RWPE2 (cell line): ENCODE measurements at regions not wholly inside any gene's neighbourhood (a gene's known extent, or its start where the extent isn't known, plus 50 kb on each side); places are given as distances from the start of the nearest gene placed in this dataset.

ENCODE experiments used
- ATAC-seq: fragments of 200-7000 bp; cut with Tn5 transposase; 3 replicates; pipeline ENCODE4 v1.9.1; 2021; ENCODE audit warnings: low read depth
- DNase-seq: peaks from one replicate; pipeline ENCODE4 v3.0.0-alpha.2; 2020; ENCODE audit warnings: low spot score
- H3K27ac ChIP-seq: fragments of 450-650 bp; 2 replicates; pipeline ENCODE4 v1.5.1; 2017; ENCODE audit warnings: mild to moderate bottlenecking; ENCODE audit not compliant: poor library complexity, severe bottlenecking
- H3K27me3 ChIP-seq: fragments of 250-450 bp; sonication (Bioruptor Pico); 2 replicates; pipeline ENCODE4 v1.5.1; 2021; ENCODE audit warnings: mild to moderate bottlenecking, moderate library complexity; ENCODE audit not compliant: insufficient read depth, poor library complexity, severe bottlenecking
- H3K36me3 ChIP-seq: fragments of 250-450 bp; sonication (Bioruptor Pico); 2 replicates; pipeline ENCODE4 v1.5.1; 2020; ENCODE audit warnings: low read depth, mild to moderate bottlenecking, moderate library complexity
- H3K4me1 ChIP-seq: fragments of 250-450 bp; sonication (Bioruptor Pico); 2 replicates; pipeline ENCODE4 v1.5.1; 2021; ENCODE audit warnings: mild to moderate bottlenecking, moderate library complexity; ENCODE audit not compliant: insufficient read depth, poor library complexity, severe bottlenecking
- H3K4me3 ChIP-seq: fragments of 250-450 bp; sonication (Bioruptor Pico); 2 replicates; pipeline ENCODE4 v1.5.1; 2021; ENCODE audit warnings: mild to moderate bottlenecking, moderate library complexity; ENCODE audit not compliant: severe bottlenecking
- H3K9me3 ChIP-seq: fragments of 250-450 bp; sonication (Bioruptor Pico); 2 replicates; pipeline ENCODE4 v1.5.1; 2021; ENCODE audit warnings: mild to moderate bottlenecking, moderate library complexity; ENCODE audit not compliant: severe bottlenecking
- CTCF ChIP-seq: fragments of 450-650 bp; IDR thresholded peaks from one replicate; pipeline ENCODE4 v1.5.1; 2017; ENCODE audit warnings: mild to moderate bottlenecking, moderate library complexity; ENCODE audit not compliant: poor library complexity, severe bottlenecking

- Histone ChIP-seq H3K9me3 (no peaks in the 10 kb centered on the region), H3K27ac (no peak overlapping the region), H3K36me3 (no peaks in the 10 kb centered on the region), H3K4me3 (no peak overlapping the region), H3K27me3 (no peaks in the 10 kb centered on the region), H3K4me1 (no peaks in the 10 kb centered on the region)
- ATAC-seq (no peak), DNase-seq (no peak)
- TF ChIP-seq CTCF, result no peak
Measured at GRCh38 chrY:15465880-15466279, 941.6 kb downstream of the NLGN4Y start.

GRCh38 chrY:15466891-15467290, 942.6 kb downstream of the NLGN4Y start:
- no peak for DNase-seq
- Histone ChIP-seq H3K27ac (no peak overlapping the region), H3K4me1 (no peaks in the 10 kb centered on the region), H3K4me3 (no peak overlapping the region), H3K36me3 (no peaks in the 10 kb centered on the region), H3K27me3 (no peaks in the 10 kb centered on the region), H3K9me3 (no peaks in the 10 kb centered on the region)
- ATAC-seq, result no peak
- no peak for TF ChIP-seq CTCF

GRCh38 chrY:15468091-15468490, 943.8 kb downstream of the NLGN4Y start:
- TF ChIP-seq CTCF, result peak; percentile 6
- Histone ChIP-seq H3K27me3 (no peaks in the 10 kb centered on the region), H3K27ac (no peak overlapping the region), H3K4me3 (no peak overlapping the region), H3K4me1 (no peaks in the 10 kb centered on the region), H3K36me3 (no peaks in the 10 kb centered on the region), H3K9me3 (no peaks in the 10 kb centered on the region)
- DNase-seq (no peak), ATAC-seq (peak; percentile 42; the same call in 1 of the 3 replicates)

- 0 out of 3 replicates have a peak, but pooled peaks have one; percentile 44 for ATAC-seq
- no peak overlapping the region for H3K27ac ChIP-seq
- no peaks in the 10 kb centered on the region for H3K9me3 ChIP-seq
- H3K36me3 ChIP-seq, result no peaks in the 10 kb centered on the region
- TF ChIP-seq CTCF, result no peak
- DNase-seq, result no peak
- H3K4me1 ChIP-seq, result no peaks in the 10 kb centered on the region
- H3K4me3 ChIP-seq, result no peak overlapping the region
- no peaks in the 10 kb centered on the region for H3K27me3 ChIP-seq
Measured at GRCh38 chrY:15471371-15471770, 947.0 kb downstream of the NLGN4Y start.

- ATAC-seq (no peak), DNase-seq (no peak)
- TF ChIP-seq CTCF, result no peak
- H3K36me3 ChIP-seq, result no peaks in the 10 kb centered on the region
- no peaks in the 10 kb centered on the region for H3K9me3 ChIP-seq
- H3K27ac ChIP-seq, result no peak overlapping the region
- no peak overlapping the region for H3K4me3 ChIP-seq
- H3K4me1 ChIP-seq, result no peaks in the 10 kb centered on the region
- no peaks in the 10 kb centered on the region for H3K27me3 ChIP-seq
Measured at GRCh38 chrY:15478348-15478963, 954.1 kb downstream of the NLGN4Y start.
